Right atrium auricular region (tissue), 2 donors: ENCODE measurements at regions not wholly inside any gene's neighbourhood (a gene's known extent, or its start where the extent isn't known, plus 50 kb on each side); places are given as distances from the start of the nearest gene placed in this dataset.

Experiments
- DNase-seq: peaks from one replicate; pipeline ENCODE4 v3.0.0-alpha.2; 2019; ENCODE audit warnings: low spot score
- H3K27ac ChIP-seq, 2 donors: fragments of 200-600 bp; sonication (generic); 1 replicate in 1 of 2; 2 replicates in 1 of 2; pipeline ENCODE4 v1.5.1; 2016 to 2019
- H3K27me3 ChIP-seq, 2 donors: fragments of 200-600 bp; sonication (generic); one replicate each; pipeline versions ENCODE4 v1.5.1 to v1.6.0; 2017 to 2019
- H3K36me3 ChIP-seq: fragments of 200-600 bp; sonication (generic); one replicate; pipeline ENCODE4 v1.5.1; 2016
- H3K4me1 ChIP-seq, 2 donors: fragments of 200-600 bp; sonication (generic); one replicate each; pipeline versions ENCODE4 v1.5.1 to v1.6.0; 2017 to 2019
- H3K4me3 ChIP-seq, 2 donors: fragments of 200-600 bp; sonication (generic); 1 replicate in 1 of 2; 2 replicates in 1 of 2; pipeline ENCODE4 v1.5.1; 2017 to 2019; ENCODE audit warnings: mild to moderate bottlenecking in 1 of 2, moderate library complexity in 1 of 2
- H3K9me3 ChIP-seq, 2 donors: fragments of 200-600 bp; sonication (generic); one replicate each; pipeline ENCODE4 v1.5.1; 2019
- CTCF ChIP-seq, 2 donors: fragments of 200-600 bp; sonication (generic); IDR thresholded peaks; one replicate each; pipeline ENCODE4 v1.5.1; 2019; ENCODE audit warnings: antibody characterized with exemption in 2 of 2

DNA sequence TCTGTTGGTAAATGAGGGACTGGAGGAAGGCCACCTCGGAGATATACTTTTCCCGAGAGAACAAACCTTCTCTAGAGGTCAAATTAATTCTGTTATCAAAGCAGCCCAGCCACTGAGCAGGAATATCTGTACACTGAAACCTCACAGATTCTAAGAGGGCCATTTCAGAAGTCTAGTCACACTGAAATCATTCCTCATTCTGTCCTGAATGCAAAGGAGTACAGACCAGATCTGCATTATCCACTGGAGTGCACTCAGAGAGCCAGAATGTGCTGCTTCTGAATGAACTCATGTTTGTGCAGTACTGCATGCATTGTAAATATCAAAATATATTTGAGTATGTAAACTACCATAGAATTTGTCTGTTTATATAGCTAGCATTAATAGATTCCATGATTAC lies 278.3 kb upstream of the FSTL5 start:
- no peaks in the 10 kb centered on the region for H3K4me1 ChIP-seq
- no peak overlapping the region for H3K27ac ChIP-seq
- no peak for TF ChIP-seq CTCF (IDR thresholded peaks at IDR 0.05)
- DNase-seq = no peak
- H3K9me3 ChIP-seq = no peaks in the 10 kb centered on the region
- no peak overlapping the region for H3K4me3 ChIP-seq
- no peaks in the 10 kb centered on the region for H3K36me3 ChIP-seq
- no peaks in the 10 kb centered on the region for H3K27me3 ChIP-seq

GRCh38 chr4:162422312-162422711 lies 258.5 kb upstream of the FSTL5 start:
- H3K27me3 ChIP-seq = no peaks in the 10 kb centered on the region
- no peak for DNase-seq
- no peaks in the 10 kb centered on the region for H3K36me3 ChIP-seq
- peaks cover 0 to 9% of the 10 kb centered on the region in 2 donors for H3K9me3 ChIP-seq
- H3K27ac ChIP-seq = no peak overlapping the region
- TF ChIP-seq CTCF (IDR thresholded peaks at IDR 0.05) = no peak
- no peaks in the 10 kb centered on the region for H3K4me1 ChIP-seq
- no peak overlapping the region for H3K4me3 ChIP-seq

GRCh38 chr4:162410854-162411253 lies 247.1 kb upstream of the FSTL5 start:
- DNase-seq = no peak
- Histone ChIP-seq H3K27ac (no peak overlapping the region), H3K36me3 (no peaks in the 10 kb centered on the region), H3K9me3 (no peaks in the 10 kb centered on the region), H3K4me3 (no peak overlapping the region), H3K4me1 (no peaks in the 10 kb centered on the region), H3K27me3 (no peaks in the 10 kb centered on the region)
- TF ChIP-seq CTCF (IDR thresholded peaks at IDR 0.05) = no peak

DNA sequence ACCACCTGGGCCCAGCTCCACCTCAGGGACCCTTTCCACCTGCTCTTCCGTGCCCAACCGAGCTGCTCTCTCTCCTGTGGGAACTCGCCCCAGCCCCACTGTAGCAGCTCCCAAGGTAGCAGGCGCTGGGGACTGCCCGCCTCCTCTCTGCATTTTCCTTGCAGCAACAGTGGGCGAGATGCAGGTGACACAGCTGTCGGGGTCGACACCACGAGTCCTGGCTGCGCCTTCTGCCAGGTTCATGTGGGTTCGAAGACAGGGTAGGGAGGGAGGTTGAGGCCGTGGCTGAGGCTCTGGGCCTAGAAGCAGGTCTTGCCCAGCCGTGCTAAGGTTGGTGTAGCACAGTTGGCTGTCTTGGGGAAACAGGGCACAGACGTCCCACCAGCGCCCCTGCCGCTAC lies 245.2 kb upstream of the FSTL5 start:
- H3K4me3 ChIP-seq = no peak overlapping the region
- no peak for DNase-seq
- H3K27ac ChIP-seq = no peak overlapping the region
- H3K9me3 ChIP-seq = no peaks in the 10 kb centered on the region
- no peak for TF ChIP-seq CTCF (IDR thresholded peaks at IDR 0.05)
- no peaks in the 10 kb centered on the region for H3K4me1 ChIP-seq
- no peaks in the 10 kb centered on the region for H3K27me3 ChIP-seq
- H3K36me3 ChIP-seq = no peaks in the 10 kb centered on the region

DNA sequence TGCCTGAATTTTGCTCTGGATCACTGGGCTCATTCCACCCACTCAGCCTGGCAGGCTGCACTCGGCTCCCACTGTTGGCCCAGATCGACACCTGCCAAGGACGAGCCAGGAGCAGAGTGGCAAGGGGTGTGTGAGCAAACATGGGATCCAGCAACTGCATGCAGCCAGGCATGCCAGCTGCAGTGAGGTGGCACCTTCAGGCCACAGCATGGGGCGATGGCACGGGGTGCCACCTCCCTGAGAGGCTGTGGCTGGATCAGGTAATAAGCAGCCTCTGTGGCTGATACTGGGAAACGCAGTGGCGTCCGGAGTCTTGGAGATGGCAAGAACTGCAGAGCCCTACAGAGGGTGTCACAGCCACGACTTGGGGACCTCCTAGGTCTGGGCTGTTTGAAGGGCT lies 244.5 kb upstream of the FSTL5 start:
- Histone ChIP-seq H3K9me3 (no peaks in the 10 kb centered on the region), H3K27ac (no peak overlapping the region), H3K27me3 (no peaks in the 10 kb centered on the region), H3K4me3 (no peak overlapping the region), H3K36me3 (no peaks in the 10 kb centered on the region), H3K4me1 (no peaks in the 10 kb centered on the region)
- no peak for DNase-seq
- no peak for TF ChIP-seq CTCF (IDR thresholded peaks at IDR 0.05)

- no peak for TF ChIP-seq CTCF (IDR thresholded peaks at IDR 0.05)
- H3K9me3 ChIP-seq = no peaks in the 10 kb centered on the region
- DNase-seq = no peak
- no peaks in the 10 kb centered on the region for H3K4me1 ChIP-seq
- no peak overlapping the region for H3K4me3 ChIP-seq
- H3K27ac ChIP-seq = no peak overlapping the region
- no peaks in the 10 kb centered on the region for H3K27me3 ChIP-seq
- no peaks in the 10 kb centered on the region for H3K36me3 ChIP-seq
Measured at GRCh38 chr4:162406637-162407365, 243.0 kb upstream of the FSTL5 start.
